ENCODE measurements at regions not wholly inside any gene's neighbourhood (a gene's known extent, or its start where the extent isn't known, plus 50 kb on each side); places are given as distances from the start of the nearest gene placed in this dataset.

DNA sequence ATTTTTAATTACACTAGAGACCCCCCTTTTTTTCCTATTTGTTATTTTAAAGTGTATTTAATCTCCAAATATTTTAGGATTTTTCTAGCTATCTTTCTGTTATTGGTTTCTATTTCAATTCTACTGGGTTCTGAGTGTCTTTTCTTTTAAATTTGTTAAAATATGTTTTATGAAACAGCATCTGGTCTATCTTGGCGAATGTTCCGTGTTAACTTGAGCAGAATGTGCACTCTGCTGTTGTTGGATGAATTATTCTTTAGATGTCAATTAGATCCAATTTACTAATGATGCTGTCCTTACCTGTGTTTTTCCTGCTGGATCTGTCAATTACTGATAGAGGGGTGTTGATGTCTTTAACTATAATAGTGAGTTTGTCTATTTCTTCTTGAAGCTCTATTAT is 462.0 kb upstream of the CNTN3 start:
- Histone ChIP-seq H3K4me1 (no peaks in the 10 kb centered on the region), H3K9me3 (no peaks in the 10 kb centered on the region), H3K27me3 (no peaks in the 10 kb centered on the region), H3K27ac (no peak overlapping the region), H3K4me3 (no peak overlapping the region), H3K36me3 (no peaks in the 10 kb centered on the region)
- no peak for TF ChIP-seq POLR2A (IDR thresholded peaks at IDR 0.05)
- TF ChIP-seq, protein P1, sequence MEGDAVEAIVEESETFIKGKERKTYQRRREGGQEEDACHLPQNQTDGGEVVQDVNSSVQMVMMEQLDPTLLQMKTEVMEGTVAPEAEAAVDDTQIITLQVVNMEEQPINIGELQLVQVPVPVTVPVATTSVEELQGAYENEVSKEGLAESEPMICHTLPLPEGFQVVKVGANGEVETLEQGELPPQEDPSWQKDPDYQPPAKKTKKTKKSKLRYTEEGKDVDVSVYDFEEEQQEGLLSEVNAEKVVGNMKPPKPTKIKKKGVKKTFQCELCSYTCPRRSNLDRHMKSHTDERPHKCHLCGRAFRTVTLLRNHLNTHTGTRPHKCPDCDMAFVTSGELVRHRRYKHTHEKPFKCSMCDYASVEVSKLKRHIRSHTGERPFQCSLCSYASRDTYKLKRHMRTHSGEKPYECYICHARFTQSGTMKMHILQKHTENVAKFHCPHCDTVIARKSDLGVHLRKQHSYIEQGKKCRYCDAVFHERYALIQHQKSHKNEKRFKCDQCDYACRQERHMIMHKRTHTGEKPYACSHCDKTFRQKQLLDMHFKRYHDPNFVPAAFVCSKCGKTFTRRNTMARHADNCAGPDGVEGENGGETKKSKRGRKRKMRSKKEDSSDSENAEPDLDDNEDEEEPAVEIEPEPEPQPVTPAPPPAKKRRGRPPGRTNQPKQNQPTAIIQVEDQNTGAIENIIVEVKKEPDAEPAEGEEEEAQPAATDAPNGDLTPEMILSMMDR (IDR thresholded peaks at IDR 0.05): no peak
- no peak for ATAC-seq
- intact Hi-C loops (cut with DNase I): no loop called here
- DNase-seq: no peak
- whole genome bisulfite sequencing (ENCODE audit: insufficient coverage, low coverage, low lambda C conversion rate, missing lambda C conversion rate): 54% methylated on average over 2 of the region's 2 CpGs

DNA sequence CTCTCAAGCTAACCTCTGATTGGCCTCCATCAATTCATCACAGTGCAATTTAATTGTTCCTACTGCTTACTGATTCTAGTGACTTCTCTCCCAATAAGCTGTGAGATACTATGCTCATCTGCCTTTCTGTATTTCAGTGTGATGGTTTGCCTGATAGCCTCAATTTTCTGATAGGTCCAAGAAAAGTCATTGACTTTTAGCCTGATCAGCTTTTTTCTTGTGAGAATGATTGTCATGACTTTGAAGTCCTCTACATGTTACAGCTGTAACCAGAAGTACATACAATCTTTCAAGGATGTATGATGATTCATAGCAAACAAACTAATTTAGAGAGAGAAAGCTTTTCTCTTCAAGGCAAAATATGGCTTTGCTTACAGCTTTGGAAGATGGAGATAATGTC is 463.8 kb upstream of the CNTN3 start:
- Histone ChIP-seq H3K27me3 (no peaks in the 10 kb centered on the region), H3K4me1 (no peaks in the 10 kb centered on the region), H3K27ac (no peak overlapping the region), H3K9me3 (no peaks in the 10 kb centered on the region), H3K36me3 (no peaks in the 10 kb centered on the region), H3K4me3 (no peak overlapping the region)
- TF ChIP-seq, protein P1 (IDR thresholded peaks at IDR 0.05): no peak
- no peak for TF ChIP-seq POLR2A (IDR thresholded peaks at IDR 0.05)
- ATAC-seq (no peak), DNase-seq (no peak)
- intact Hi-C loops (cut with DNase I): no loop called here

DNA sequence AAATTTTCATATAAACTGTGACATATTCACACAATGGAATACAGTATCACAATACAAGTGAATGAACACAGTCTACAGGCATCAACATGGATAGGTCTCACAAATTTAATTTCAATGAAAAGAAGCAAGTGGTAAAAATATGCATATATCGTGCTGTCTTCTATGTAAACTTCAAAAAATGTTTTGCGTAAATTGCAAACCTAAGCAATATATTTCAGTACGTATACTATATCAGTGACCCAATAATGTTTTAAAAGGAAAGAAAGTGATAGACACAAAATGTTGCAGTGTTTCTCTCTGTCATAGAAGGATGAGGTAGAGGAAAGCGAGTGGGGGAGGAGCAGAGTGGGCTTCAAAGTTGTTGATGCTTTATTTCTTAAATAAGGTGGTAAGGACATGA is 468.4 kb upstream of the CNTN3 start:
- no peaks in the 10 kb centered on the region for H3K9me3 ChIP-seq
- H3K4me3 ChIP-seq: no peak overlapping the region
- WGBS (ENCODE audit: insufficient coverage, low coverage, low lambda C conversion rate, missing lambda C conversion rate): 64% methylated on average over 4 of the region's 4 CpGs
- TF ChIP-seq, protein P1 (IDR thresholded peaks at IDR 0.05): no peak
- no peak for TF ChIP-seq POLR2A (IDR thresholded peaks at IDR 0.05)
- no peak for ATAC-seq
- intact Hi-C loops (cut with DNase I): no loop called here
- no peaks in the 10 kb centered on the region for H3K27me3 ChIP-seq
- H3K27ac ChIP-seq: no peak overlapping the region
- H3K4me1 ChIP-seq: no peaks in the 10 kb centered on the region
- DNase-seq: no peak
- H3K36me3 ChIP-seq: no peaks in the 10 kb centered on the region

DNA sequence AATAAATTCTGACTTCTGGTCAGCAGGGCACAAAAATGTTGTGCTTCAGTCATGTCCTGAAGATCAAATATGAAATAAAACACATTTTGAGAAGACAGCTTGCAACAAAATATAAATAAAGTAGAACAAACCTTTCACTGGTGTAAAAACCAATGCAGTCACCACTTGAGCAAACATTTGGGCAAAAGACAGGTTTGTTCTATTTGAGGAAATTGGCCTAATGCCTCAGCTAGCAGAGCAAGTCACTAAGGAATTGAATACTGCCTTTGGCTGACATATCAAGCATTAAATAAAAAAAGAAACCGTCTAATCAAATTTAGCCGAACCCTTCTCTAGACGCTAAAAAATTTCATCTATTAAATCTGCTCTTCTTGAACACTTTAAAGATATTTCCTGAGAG is 475.4 kb upstream of the CNTN3 start:
- Histone ChIP-seq H3K27me3 (no peaks in the 10 kb centered on the region), H3K4me3 (no peak overlapping the region), H3K4me1 (no peaks in the 10 kb centered on the region), H3K27ac (no peak overlapping the region), H3K36me3 (no peaks in the 10 kb centered on the region), H3K9me3 (no peaks in the 10 kb centered on the region)
- 82% methylated on average over 3 of the region's 3 CpGs for WGBS (ENCODE audit: insufficient coverage, low coverage, low lambda C conversion rate, missing lambda C conversion rate)
- ATAC-seq: no peak
- no peak for TF ChIP-seq POLR2A (IDR thresholded peaks at IDR 0.05)
- TF ChIP-seq, protein P1 (IDR thresholded peaks at IDR 0.05): no peak
- DNase-seq: no peak
- intact Hi-C loops (cut with DNase I): no loop called here

Data from right lobe of liver (tissue), 6 donors.